ENCODE measurements at regions not wholly inside any gene's neighbourhood (a gene's known extent, or its start where the extent isn't known, plus 50 kb on each side); places are given as distances from the start of the nearest gene placed in this dataset.
"Not testable (repeated sequence)": the region's sequence is repeated elsewhere in the genome, so short reads cannot be mapped to it uniquely, and the experiment has no call there.

DNA sequence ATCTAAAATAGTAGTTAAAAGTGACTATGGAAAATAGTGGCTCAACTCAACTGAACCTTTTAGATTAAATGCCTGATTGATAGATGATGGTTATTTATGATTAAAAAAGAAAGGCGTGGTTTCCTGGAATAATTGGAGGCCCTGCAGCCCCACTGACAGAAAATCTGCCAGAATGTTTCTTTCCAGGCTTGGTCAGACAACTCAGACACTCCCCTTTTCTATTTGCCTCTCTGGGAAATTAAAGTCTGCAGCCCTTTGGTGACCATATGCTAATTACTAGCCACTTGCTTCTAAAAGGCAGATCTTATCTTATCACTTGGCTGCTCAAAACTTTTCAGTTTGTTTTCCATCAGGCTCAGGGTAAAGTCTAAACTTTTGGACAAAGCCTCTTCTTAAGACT lies 506.0 kb downstream of the TMEM114 start:
- intact Hi-C loops (cut with micrococcal nuclease) = no loop called here
- CTCF ChIA-PET = no interaction called here
- no peak for DNase-seq
- no peak overlapping the region for H3K4me3 Mint-ChIP-seq
- no peak overlapping the region for H3K27ac Mint-ChIP-seq
- H3K9me3 Mint-ChIP-seq = peaks cover 5% of the 10 kb centered on the region
- H3K27me3 Mint-ChIP-seq (ENCODE audit: low read depth) = no peaks in the 10 kb centered on the region
- no peaks in the 10 kb centered on the region for H3K36me3 Mint-ChIP-seq (ENCODE audit: low read depth)
- H3K4me1 Mint-ChIP-seq (ENCODE audit: low read depth) = no peaks in the 10 kb centered on the region

DNA sequence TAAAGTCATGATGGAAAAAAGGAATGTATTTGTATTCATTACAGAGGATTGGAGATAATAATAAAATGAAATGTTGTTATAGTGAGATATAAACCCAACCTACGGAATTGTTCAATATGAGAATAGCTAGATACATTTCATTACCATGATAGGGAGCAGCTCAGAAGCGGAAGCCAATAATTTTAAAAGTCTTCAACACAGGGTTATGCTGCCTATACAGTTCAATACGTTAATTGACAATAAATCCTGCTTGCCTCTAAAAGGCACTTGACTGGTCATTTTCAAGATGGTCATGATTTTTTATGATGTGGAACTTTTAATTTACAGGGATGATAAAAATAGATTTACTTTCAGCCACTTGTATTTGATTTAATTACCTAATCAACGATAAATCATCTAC lies 506.8 kb downstream of the TMEM114 start:
- H3K36me3 Mint-ChIP-seq (ENCODE audit: low read depth) = no peaks in the 10 kb centered on the region
- DNase-seq = no peak
- CTCF ChIA-PET = no interaction called here
- no peaks in the 10 kb centered on the region for H3K27me3 Mint-ChIP-seq (ENCODE audit: low read depth)
- H3K4me1 Mint-ChIP-seq (ENCODE audit: low read depth) = no peaks in the 10 kb centered on the region
- H3K4me3 Mint-ChIP-seq = no peak overlapping the region
- H3K9me3 Mint-ChIP-seq = peaks cover 5% of the 10 kb centered on the region
- no peak overlapping the region for H3K27ac Mint-ChIP-seq
- intact Hi-C loops (cut with micrococcal nuclease) = no loop called here

DNA sequence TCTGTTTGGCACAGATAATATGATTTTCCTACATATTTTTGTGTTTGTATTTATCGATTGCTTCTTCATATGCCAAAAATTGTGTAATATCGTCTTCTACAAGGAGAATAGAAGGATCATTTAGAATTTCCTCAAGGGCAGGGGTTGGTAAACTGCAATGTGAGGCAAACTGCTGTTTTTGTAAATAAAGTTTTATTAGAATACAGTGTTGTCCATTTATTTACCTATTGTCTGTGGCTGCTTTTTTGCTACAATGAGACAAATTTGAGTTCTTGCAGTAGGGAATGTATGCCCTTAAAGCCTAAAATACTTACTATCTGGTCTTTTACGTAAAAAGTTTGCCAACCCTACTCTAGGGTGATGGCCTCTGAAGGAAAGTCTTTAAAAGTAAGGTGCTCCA lies 509.5 kb downstream of the TMEM114 start:
- DNase-seq = no peak
- Mint-ChIP-seq H3K27ac (no peak overlapping the region), H3K36me3 (ENCODE audit: low read depth) (no peaks in the 10 kb centered on the region), H3K4me3 (no peak overlapping the region), H3K4me1 (ENCODE audit: low read depth) (no peaks in the 10 kb centered on the region), H3K27me3 (ENCODE audit: low read depth) (no peaks in the 10 kb centered on the region), H3K9me3 (peaks cover 5% of the 10 kb centered on the region)
- CTCF ChIA-PET = no interaction called here
- intact Hi-C loops (cut with micrococcal nuclease) = no loop called here

DNA sequence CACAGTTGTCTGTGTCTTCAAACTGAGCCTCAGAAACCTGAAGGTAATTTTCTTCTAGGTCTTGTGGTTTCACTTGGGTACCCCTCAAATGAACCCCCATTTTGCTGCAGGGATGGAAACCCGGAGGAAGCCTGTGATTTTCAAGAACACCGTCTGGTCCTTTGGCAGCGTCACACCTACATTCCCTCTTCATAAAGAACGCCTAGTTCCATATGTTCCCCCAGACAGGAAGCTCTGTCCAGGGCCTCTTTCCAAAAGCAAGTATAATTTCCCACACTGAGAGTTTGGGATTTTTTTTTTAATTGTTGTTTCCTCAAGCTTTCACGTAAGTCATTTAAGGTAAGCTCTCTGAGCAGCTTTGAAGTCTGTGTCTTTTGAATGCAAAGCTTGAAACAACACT lies 515.0 kb downstream of the TMEM114 start:
- intact Hi-C loops (cut with micrococcal nuclease) = no loop called here
- DNase-seq = no peak
- Mint-ChIP-seq H3K27me3 (ENCODE audit: low read depth) (no peaks in the 10 kb centered on the region), H3K36me3 (ENCODE audit: low read depth) (no peaks in the 10 kb centered on the region), H3K9me3 (peaks cover 11% of the 10 kb centered on the region), H3K27ac (no peak overlapping the region), H3K4me3 (no peak overlapping the region), H3K4me1 (ENCODE audit: low read depth) (no peaks in the 10 kb centered on the region)
- CTCF ChIA-PET = no interaction called here

DNA sequence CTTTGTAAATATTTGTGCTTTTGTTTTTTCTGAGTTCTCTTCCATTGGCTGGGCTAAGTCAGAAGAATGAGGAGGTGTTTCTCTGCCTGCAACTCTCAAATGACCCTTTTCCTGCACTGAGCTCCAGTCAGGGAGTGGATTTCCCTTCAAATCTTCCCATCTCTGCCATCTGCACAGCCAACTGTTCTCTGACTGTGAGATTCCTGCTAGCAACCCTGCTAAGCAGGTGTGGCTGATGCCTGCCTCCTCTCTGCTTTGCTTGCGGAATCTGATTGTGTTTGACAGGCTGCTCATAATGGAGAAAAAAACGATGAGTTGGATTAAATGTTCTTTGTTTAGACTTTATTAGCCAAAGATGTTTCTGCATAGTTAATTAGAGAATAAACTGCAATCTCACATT lies 519.8 kb downstream of the TMEM114 start:
- H3K36me3 Mint-ChIP-seq (ENCODE audit: low read depth) = no peaks in the 10 kb centered on the region
- no peak overlapping the region for H3K4me3 Mint-ChIP-seq
- H3K27me3 Mint-ChIP-seq (ENCODE audit: low read depth) = no peaks in the 10 kb centered on the region
- no peak for DNase-seq
- no peaks in the 10 kb centered on the region for H3K4me1 Mint-ChIP-seq (ENCODE audit: low read depth)
- CTCF ChIA-PET = no interaction called here
- intact Hi-C loops (cut with micrococcal nuclease) = no loop called here
- H3K27ac Mint-ChIP-seq = no peak overlapping the region
- peaks cover 24% of the 10 kb centered on the region for H3K9me3 Mint-ChIP-seq

DNA sequence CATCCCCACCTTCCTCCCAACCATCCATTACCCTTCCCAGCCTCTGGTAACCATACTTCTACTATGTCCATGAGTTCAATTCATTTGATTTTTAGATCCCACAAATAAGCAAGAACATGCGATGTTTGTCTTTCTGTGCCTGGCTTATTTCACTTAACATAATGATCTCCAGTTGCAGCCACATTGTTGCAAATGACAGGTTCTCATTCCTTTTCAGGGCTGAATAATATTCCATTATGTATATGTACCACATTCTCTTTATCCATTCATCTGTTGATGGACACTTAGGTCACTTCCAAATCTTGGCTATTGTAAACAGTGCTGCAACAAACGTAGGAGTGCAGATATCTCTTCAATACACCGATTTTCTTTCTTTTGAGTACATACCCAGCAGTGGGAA lies 522.1 kb downstream of the TMEM114 start:
- H3K4me3 Mint-ChIP-seq; DNase-seq; intact Hi-C loops (cut with micrococcal nuclease); H3K27ac Mint-ChIP-seq; H3K4me1 Mint-ChIP-seq (ENCODE audit: low read depth); H3K27me3 Mint-ChIP-seq (ENCODE audit: low read depth); H3K36me3 Mint-ChIP-seq (ENCODE audit: low read depth): not testable (repeated sequence)
- CTCF ChIA-PET = interaction anchor here (0.6 kb wide), 1 partner anchor 130 kb away, joined by 3 read pairs; no protein-coding TSS in a partner anchor
- H3K9me3 Mint-ChIP-seq = peaks cover 29% of the 10 kb centered on the region

DNA sequence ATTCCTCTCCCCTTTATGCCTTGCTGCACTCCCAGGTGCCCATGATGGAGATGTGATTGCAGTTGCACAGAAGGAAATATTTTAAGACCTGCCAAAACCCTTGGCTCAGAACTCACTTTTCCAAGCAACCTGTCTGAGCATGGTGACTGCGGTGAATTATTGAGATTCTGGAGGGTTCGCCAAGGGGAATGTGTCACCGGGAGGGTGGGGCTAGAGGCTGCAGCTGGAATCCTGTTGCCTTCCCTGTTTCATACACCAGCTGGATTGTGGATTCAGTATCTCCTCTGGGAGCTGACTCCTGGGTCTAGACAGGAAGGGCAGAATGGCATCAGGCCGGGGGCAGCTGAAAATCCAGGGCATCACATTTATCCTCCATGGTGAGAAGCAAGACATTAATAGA lies 527.2 kb downstream of the TMEM114 start:
- no peak for DNase-seq
- intact Hi-C loops (cut with micrococcal nuclease) = no loop called here
- H3K27ac Mint-ChIP-seq = no peak overlapping the region
- H3K36me3 Mint-ChIP-seq (ENCODE audit: low read depth) = peaks cover 3% of the 10 kb centered on the region
- peaks cover 24% of the 10 kb centered on the region for H3K9me3 Mint-ChIP-seq
- no peak overlapping the region for H3K4me3 Mint-ChIP-seq
- CTCF ChIA-PET = no interaction called here
- H3K27me3 Mint-ChIP-seq (ENCODE audit: low read depth) = no peaks in the 10 kb centered on the region
- no peaks in the 10 kb centered on the region for H3K4me1 Mint-ChIP-seq (ENCODE audit: low read depth)

DNA sequence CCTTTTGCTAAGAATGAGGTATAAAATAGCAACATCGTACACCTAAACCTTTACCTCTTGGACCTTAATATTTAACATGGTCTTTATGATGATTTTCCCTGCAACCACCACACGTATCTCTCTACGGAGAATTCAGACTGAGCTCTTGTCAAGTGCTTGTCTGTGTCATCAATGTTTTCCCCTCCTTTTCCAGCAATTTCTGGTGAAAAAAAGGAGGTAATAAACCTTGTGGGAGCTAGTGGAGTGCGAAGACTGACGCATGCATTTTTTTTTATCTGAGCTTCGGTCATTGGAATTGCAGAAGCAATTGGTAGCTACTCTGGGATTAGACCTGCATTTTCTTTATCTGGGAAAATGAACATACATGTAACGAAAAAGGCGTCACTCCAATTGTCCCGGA lies 527.6 kb downstream of the TMEM114 start:
- peaks cover 3% of the 10 kb centered on the region for H3K36me3 Mint-ChIP-seq (ENCODE audit: low read depth)
- H3K4me3 Mint-ChIP-seq = no peak overlapping the region
- peaks cover 23% of the 10 kb centered on the region for H3K9me3 Mint-ChIP-seq
- no peak overlapping the region for H3K27ac Mint-ChIP-seq
- CTCF ChIA-PET = no interaction called here
- no peaks in the 10 kb centered on the region for H3K27me3 Mint-ChIP-seq (ENCODE audit: low read depth)
- intact Hi-C loops (cut with micrococcal nuclease) = no loop called here
- no peaks in the 10 kb centered on the region for H3K4me1 Mint-ChIP-seq (ENCODE audit: low read depth)
- DNase-seq = no peak

DNA sequence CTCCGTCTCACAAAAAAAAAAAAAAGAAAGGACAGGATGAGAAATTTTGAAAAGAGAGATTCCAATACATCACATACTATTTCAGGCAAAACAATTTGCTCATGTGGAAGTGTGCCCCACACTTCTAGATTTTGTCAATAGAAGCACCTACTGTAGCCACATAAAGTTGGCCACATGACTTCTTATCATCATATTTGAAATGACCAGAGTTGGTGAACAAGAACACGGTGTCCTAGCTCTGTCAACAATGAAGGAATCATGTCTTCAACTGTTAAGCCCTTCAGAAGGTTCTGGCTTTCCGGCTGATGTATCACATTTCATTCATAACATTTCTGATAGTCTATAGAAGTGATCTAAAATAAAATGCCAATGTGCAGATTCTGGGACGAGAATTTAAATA lies 534.5 kb downstream of the TMEM114 start:
- no peaks in the 10 kb centered on the region for H3K9me3 Mint-ChIP-seq
- no peak for DNase-seq
- CTCF ChIA-PET = no interaction called here
- H3K27ac Mint-ChIP-seq = no peak overlapping the region
- H3K4me1 Mint-ChIP-seq (ENCODE audit: low read depth) = no peaks in the 10 kb centered on the region
- no peak overlapping the region for H3K4me3 Mint-ChIP-seq
- H3K27me3 Mint-ChIP-seq (ENCODE audit: low read depth) = no peaks in the 10 kb centered on the region
- intact Hi-C loops (cut with micrococcal nuclease) = no loop called here
- H3K36me3 Mint-ChIP-seq (ENCODE audit: low read depth) = no peaks in the 10 kb centered on the region

DNA sequence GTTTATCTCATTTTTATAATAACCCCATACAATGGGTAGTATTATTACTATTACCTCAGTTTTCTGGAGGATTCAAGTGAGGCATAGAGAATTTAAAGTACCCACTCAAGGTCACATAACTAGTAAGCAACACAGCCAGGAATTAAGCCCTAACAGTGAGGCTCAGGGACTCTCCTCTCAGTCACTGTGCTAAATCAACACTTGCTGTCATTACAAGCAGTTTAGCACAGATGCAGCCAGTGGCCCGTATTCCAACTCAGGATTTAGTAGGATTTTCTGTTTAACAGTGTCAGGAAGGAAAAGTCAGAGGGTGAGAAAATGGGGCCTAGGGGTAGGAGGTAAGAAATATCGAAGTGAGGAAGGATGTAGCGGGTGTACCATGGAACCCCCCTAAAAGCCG lies 536.9 kb downstream of the TMEM114 start:
- intact Hi-C loops (cut with micrococcal nuclease) = no loop called here
- Mint-ChIP-seq H3K27me3 (ENCODE audit: low read depth) (no peaks in the 10 kb centered on the region), H3K36me3 (ENCODE audit: low read depth) (no peaks in the 10 kb centered on the region), H3K4me3 (no peak overlapping the region), H3K27ac (no peak overlapping the region), H3K9me3 (peaks cover 3% of the 10 kb centered on the region), H3K4me1 (ENCODE audit: low read depth) (no peaks in the 10 kb centered on the region)
- CTCF ChIA-PET = no interaction called here
- no peak for DNase-seq

DNA sequence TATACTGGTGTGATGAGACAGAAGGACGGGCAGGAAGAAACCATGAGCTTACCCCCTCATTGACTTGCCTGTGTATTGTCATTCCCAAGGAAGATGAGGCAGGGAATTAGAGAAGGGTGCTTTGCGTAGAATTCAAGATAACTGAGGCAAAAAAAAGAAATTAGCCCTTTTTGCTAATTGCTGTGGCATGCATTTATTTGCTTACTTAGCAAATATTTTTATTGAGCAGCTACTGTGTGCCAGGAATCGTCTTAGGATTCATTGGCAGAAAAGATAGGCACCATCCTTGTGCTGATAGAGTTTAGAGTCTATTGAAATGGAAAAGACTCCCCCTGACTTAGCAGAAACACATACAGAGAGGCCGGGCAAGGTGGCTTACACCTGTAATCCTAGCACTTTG lies 541.9 kb downstream of the TMEM114 start:
- intact Hi-C loops (cut with micrococcal nuclease) = no loop called here
- Mint-ChIP-seq H3K36me3 (ENCODE audit: low read depth) (no peaks in the 10 kb centered on the region), H3K27me3 (ENCODE audit: low read depth) (no peaks in the 10 kb centered on the region), H3K4me3 (no peak overlapping the region), H3K27ac (no peak overlapping the region), H3K9me3 (peaks cover 14% of the 10 kb centered on the region), H3K4me1 (ENCODE audit: low read depth) (no peaks in the 10 kb centered on the region)
- DNase-seq = no peak
- CTCF ChIA-PET = no interaction called here

DNA sequence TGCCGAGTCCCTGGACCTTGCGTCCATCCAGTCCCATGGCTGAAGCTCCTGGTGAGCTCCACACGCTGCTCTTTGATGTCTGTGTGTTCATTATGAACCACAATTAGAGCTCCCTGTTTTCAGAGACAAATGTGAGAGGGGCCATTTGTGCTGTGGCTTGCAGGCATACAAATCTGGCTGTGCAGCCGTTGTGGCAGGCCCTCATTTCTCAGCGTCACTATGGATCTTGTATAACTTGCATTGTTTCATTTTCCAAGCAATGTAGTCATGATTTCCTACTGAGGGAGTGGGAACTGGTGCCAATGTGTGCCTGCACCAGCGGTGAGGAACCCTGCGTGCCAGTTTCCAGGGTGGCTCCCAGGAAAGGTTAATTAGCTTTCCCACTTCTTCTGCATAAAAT lies 542.6 kb downstream of the TMEM114 start:
- CTCF ChIA-PET = no interaction called here
- Mint-ChIP-seq H3K4me1 (ENCODE audit: low read depth) (no peaks in the 10 kb centered on the region), H3K9me3 (peaks cover 14% of the 10 kb centered on the region), H3K27me3 (ENCODE audit: low read depth) (no peaks in the 10 kb centered on the region), H3K36me3 (ENCODE audit: low read depth) (no peaks in the 10 kb centered on the region), H3K4me3 (no peak overlapping the region), H3K27ac (no peak overlapping the region)
- no peak for DNase-seq
- intact Hi-C loops (cut with micrococcal nuclease) = no loop called here

DNA sequence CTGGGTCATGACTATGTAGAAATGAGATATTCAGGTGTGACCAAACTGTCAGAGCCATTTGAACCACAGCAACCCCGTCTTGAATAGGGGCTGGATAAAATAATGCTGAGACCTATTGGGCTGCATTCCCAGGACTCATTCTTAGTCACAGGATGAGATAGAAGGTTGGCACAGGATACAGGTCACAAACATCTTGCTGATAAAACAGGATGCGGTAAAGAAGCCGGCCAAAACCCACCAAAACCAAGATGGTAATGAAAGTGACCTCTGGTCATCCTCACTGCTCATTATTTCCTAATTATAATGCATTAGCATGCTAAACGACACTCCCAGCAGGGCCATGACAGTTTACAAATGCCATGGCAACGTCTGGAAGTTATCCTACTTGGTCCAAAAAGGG lies 545.5 kb downstream of the TMEM114 start:
- H3K36me3 Mint-ChIP-seq (ENCODE audit: low read depth) = no peaks in the 10 kb centered on the region
- CTCF ChIA-PET = no interaction called here
- peaks cover 14% of the 10 kb centered on the region for H3K9me3 Mint-ChIP-seq
- intact Hi-C loops (cut with micrococcal nuclease) = no loop called here
- DNase-seq = no peak
- H3K27me3 Mint-ChIP-seq (ENCODE audit: low read depth) = no peaks in the 10 kb centered on the region
- no peak overlapping the region for H3K27ac Mint-ChIP-seq
- no peaks in the 10 kb centered on the region for H3K4me1 Mint-ChIP-seq (ENCODE audit: low read depth)
- no peak overlapping the region for H3K4me3 Mint-ChIP-seq

DNA sequence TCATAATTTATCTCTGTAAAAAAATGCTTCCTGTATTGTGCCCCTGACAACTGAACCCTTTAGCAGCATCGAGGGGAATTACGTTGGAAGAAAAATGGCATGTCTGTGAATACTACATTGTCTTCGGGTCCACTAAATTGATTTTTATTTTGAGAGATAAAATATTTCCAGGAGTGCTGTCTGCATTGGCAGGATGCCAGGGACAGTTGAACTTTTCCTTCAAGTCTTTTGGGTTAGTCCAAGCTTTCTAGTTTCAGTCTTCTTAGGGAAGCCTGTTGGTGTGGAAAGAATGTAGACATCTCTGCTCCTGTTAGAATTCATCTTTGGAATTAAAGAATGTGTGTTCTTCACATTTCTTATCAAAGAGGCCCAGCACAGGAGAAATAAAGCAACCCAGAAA lies 557.9 kb downstream of the TMEM114 start:
- CTCF ChIA-PET = no interaction called here
- intact Hi-C loops (cut with micrococcal nuclease) = no loop called here
- H3K4me1 Mint-ChIP-seq (ENCODE audit: low read depth) = no peaks in the 10 kb centered on the region

More for the DNA sequence above, 557.9 kb downstream of the TMEM114 start:
- peaks cover 4% of the 10 kb centered on the region for H3K9me3 Mint-ChIP-seq
- no peaks in the 10 kb centered on the region for H3K27me3 Mint-ChIP-seq (ENCODE audit: low read depth)
- H3K4me3 Mint-ChIP-seq = no peak overlapping the region
- H3K36me3 Mint-ChIP-seq (ENCODE audit: low read depth) = no peaks in the 10 kb centered on the region
- H3K27ac Mint-ChIP-seq = no peak overlapping the region
- DNase-seq = no peak
